ENCODE measurements at regions not wholly inside any gene's neighbourhood (a gene's known extent, or its start where the extent isn't known, plus 50 kb on each side); places are given as distances from the start of the nearest gene placed in this dataset.

- TF ChIP-seq, protein P1, sequence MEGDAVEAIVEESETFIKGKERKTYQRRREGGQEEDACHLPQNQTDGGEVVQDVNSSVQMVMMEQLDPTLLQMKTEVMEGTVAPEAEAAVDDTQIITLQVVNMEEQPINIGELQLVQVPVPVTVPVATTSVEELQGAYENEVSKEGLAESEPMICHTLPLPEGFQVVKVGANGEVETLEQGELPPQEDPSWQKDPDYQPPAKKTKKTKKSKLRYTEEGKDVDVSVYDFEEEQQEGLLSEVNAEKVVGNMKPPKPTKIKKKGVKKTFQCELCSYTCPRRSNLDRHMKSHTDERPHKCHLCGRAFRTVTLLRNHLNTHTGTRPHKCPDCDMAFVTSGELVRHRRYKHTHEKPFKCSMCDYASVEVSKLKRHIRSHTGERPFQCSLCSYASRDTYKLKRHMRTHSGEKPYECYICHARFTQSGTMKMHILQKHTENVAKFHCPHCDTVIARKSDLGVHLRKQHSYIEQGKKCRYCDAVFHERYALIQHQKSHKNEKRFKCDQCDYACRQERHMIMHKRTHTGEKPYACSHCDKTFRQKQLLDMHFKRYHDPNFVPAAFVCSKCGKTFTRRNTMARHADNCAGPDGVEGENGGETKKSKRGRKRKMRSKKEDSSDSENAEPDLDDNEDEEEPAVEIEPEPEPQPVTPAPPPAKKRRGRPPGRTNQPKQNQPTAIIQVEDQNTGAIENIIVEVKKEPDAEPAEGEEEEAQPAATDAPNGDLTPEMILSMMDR (IDR thresholded peaks at IDR 0.05) = no peak
- TF ChIP-seq EZH2 (IDR thresholded peaks at IDR 0.05) (no peak), EZH2phosphoT487 (IDR thresholded peaks at IDR 0.05) (no peak)
Observed at GRCh38 chr7:49112222-49112621, 187.9 kb downstream of the CDC14C start.
